Panc1 (cell line): ENCODE measurements at regions not wholly inside any gene's neighbourhood (a gene's known extent, or its start where the extent isn't known, plus 50 kb on each side); places are given as distances from the start of the nearest gene placed in this dataset.

Source experiments
- ATAC-seq: fragments of 200-7000 bp; cut with Tn5 transposase; 2 replicates; pipeline ENCODE4 v1.9.1; 2020; ENCODE audit warnings: mild to moderate bottlenecking, moderate library complexity
- BruUV-seq: library from RNA; stranded (reverse); fragments of 400-500 nt; replicated peaks from 2 replicates; lab custom pipeline; 2021; lab: Mats Ljungman, UMichigan
- CTCF ChIA-PET: fragments of 300-600 bp; sonication (Branson Sonifier 250); formaldehyde crosslinking; loops from one replicate; lab custom pipeline; 2022; ENCODE audit warnings: antibody characterized with exemption; lab: Charles Lee
- POLR2A ChIA-PET: fragments of 300-600 bp; sonication (Branson Sonifier 250); formaldehyde crosslinking; loops from one replicate; lab custom pipeline; 2022; ENCODE audit warnings: antibody characterized with exemption; lab: Charles Lee
- DNase-seq: peaks from one replicate; pipeline ENCODE4 v3.0.0-alpha.2; 2010; ENCODE audit warnings: low read depth, low spot score
- H3K27ac ChIP-seq: 2 replicates; pipeline ENCODE4 v1.5.1; 2011; ENCODE audit warnings: mild to moderate bottlenecking, low read length, inconsistent platforms
- H3K27me3 ChIP-seq: fragments of 200-500 bp; sonication (Bioruptor generic); 2 replicates; pipeline ENCODE4 v1.6.0; 2014; ENCODE audit warnings: low read length, inconsistent platforms; ENCODE audit not compliant: control insufficient read depth, insufficient read depth
- H3K36me3 ChIP-seq: fragments of 200-500 bp; sonication (Bioruptor generic); 2 replicates; pipeline ENCODE4 v1.5.1; 2014; ENCODE audit warnings: inconsistent platforms, mild to moderate bottlenecking, low read length, moderate library complexity; ENCODE audit not compliant: control insufficient read depth, insufficient read depth
- H3K4me1 ChIP-seq: 2 replicates; pipeline ENCODE4 v1.5.1; 2011; ENCODE audit warnings: inconsistent platforms, mild to moderate bottlenecking, low read length, moderate library complexity; ENCODE audit not compliant: control insufficient read depth, insufficient read depth
- H3K4me3 ChIP-seq, 2 experiments: 2 replicates each; pipeline ENCODE4 v1.5.1; 2011 to 2012; ENCODE audit warnings: low read depth in 2 of 2, low read length in 2 of 2, mild to moderate bottlenecking in 2 of 2, inconsistent platforms in 1 of 2, moderate library complexity in 1 of 2
- H3K9me3 ChIP-seq: fragments of 200-500 bp; sonication (Bioruptor generic); 2 replicates; pipeline ENCODE4 v1.5.1; 2014; ENCODE audit warnings: low read depth, mild to moderate bottlenecking, inconsistent platforms, low read length, moderate library complexity; ENCODE audit not compliant: control insufficient read depth, insufficient read depth
- CTCF ChIP-seq: fragments of 450-650 bp; IDR thresholded peaks from 2 replicates; pipeline ENCODE4 v1.5.1; 2017; ENCODE audit warnings: mild to moderate bottlenecking
- POLR2AphosphoS5 ChIP-seq: IDR thresholded peaks from 2 replicates; pipeline ENCODE4 v1.6.1; 2012; ENCODE audit warnings: mild to moderate bottlenecking, low read depth, low read length, moderate library complexity
- REST ChIP-seq, 2 experiments: IDR thresholded peaks; 2 replicates each; pipeline ENCODE4 v1.6.1; 2011 to 2012; ENCODE audit warnings: low read depth in 2 of 2, control low read depth in 1 of 2, low read length in 1 of 2, mild to moderate bottlenecking in 1 of 2, moderate library complexity in 1 of 2; ENCODE audit not compliant: insufficient read depth in 1 of 2
- SIN3A ChIP-seq: IDR thresholded peaks from 2 replicates; pipeline ENCODE4 v1.6.1; 2012; ENCODE audit warnings: low read depth, mild to moderate bottlenecking, low read length, moderate library complexity, borderline replicate concordance; ENCODE audit not compliant: insufficient read depth
- TCF7L2 ChIP-seq: IDR thresholded peaks from 2 replicates; pipeline ENCODE4 v1.6.1; 2011; ENCODE audit warnings: mild to moderate bottlenecking, low read depth, low read length, inconsistent platforms
- in situ Hi-C: cut with HindIII; loops from 2 replicates; pipeline ENCODE4 v1.10.0; 2016; ENCODE audit warnings: low sequenced_read_pairs, low pct_unique_long_range_greater_than_20kb
- intact Hi-C: fragments of 100-400 bp; cut with micrococcal nuclease; formaldehyde crosslinking; loops from one replicate; pipeline ENCODE4 v1.10.0; 2022; ENCODE audit not compliant: unreplicated experiment

- H3K9me3 ChIP-seq = peaks cover 5% of the 10 kb centered on the region; the same call in 1 of the 2 replicates
- in situ Hi-C loops (loop anchor here (25.0 kb wide), 1 partner anchor 115 kb away; no protein-coding TSS in a partner anchor), intact Hi-C loops (no loop called here)
- no peak for TF ChIP-seq POLR2AphosphoS5
- no peak for TF ChIP-seq SIN3A
- no peak for TF ChIP-seq CTCF
- TF ChIP-seq TCF7L2 = no peak
- TF ChIP-seq REST (IDR thresholded peaks at IDR 0.05; ENCODE audit: insufficient read depth in 1 of 2, low read depth in 2 of 2, low read length in 1 of 2) = no peak
- no peak for ATAC-seq
- H3K27me3 ChIP-seq = no peaks in the 10 kb centered on the region
- DNase-seq = no peak
- no TSS peak for BruUV-seq
- H3K4me3 ChIP-seq = no peak overlapping the region
- peak overlapping the region; percentile 98; the same call in 1 of the 2 replicates for H3K27ac ChIP-seq
- peaks cover 45% of the 10 kb centered on the region for H3K4me1 ChIP-seq
- POLR2A ChIA-PET = no interaction called here
- no peaks in the 10 kb centered on the region for H3K36me3 ChIP-seq
- CTCF ChIA-PET = interaction anchor here (0.7 kb wide), 1 partner anchor 213 kb away, joined by 4 read pairs; no protein-coding TSS in a partner anchor
Measured at GRCh38 chr5:13997514-13997913, 53.0 kb upstream of the DNAH5 start.

- Histone ChIP-seq H3K9me3 (peaks cover 5% of the 10 kb centered on the region; the same call in 1 of the 2 replicates), H3K27ac (peak overlapping the region; percentile 98), H3K36me3 (no peaks in the 10 kb centered on the region), H3K4me1 (peaks cover 63% of the 10 kb centered on the region), H3K4me3 (peak overlapping the region in 1 of 2 experiments; percentile 15; a peak in 2 of 4 replicates), H3K27me3 (no peaks in the 10 kb centered on the region)
- ChIA-PET CTCF (interaction anchor here (1.0 kb wide), 1 partner anchor 15 kb away, joined by 3 read pairs; no protein-coding TSS in a partner anchor), POLR2A (interaction anchor here (0.7 to 0.9 kb wide), 3 partner anchors 9 to 166 kb away, joined by 3 to 5 read pairs (median 3); no protein-coding TSS in a partner anchor)
- no peak for DNase-seq
- ATAC-seq = peak; percentile 53
- BruUV-seq = no TSS peak
- no peak for TF ChIP-seq CTCF
- TF ChIP-seq TCF7L2 = no peak
- no peak for TF ChIP-seq SIN3A
- TF ChIP-seq POLR2AphosphoS5 = no peak
- TF ChIP-seq REST (IDR thresholded peaks at IDR 0.05; ENCODE audit: insufficient read depth in 1 of 2, low read depth in 2 of 2, low read length in 1 of 2) = no peak
- intact Hi-C loops = loop anchor here (5.0 kb wide), 1 partner anchor 43 kb away; no protein-coding TSS in a partner anchor
- in situ Hi-C loops = loop anchor here (25.0 kb wide), 1 partner anchor 118 kb away; no protein-coding TSS in a partner anchor
Measured at GRCh38 chr5:13994621-13995253, 50.2 kb upstream of the DNAH5 start.
